ENCODE measurements at regions not wholly inside any gene's neighbourhood (a gene's known extent, or its start where the extent isn't known, plus 50 kb on each side); places are given as distances from the start of the nearest gene placed in this dataset.

- TF ChIP-seq PPARA (CRISPR knock-in tag; IDR thresholded peaks at IDR 0.05; ENCODE audit: borderline replicate concordance) (no peak), ARNTL (CRISPR knock-in tag; IDR thresholded peaks at IDR 0.05; ENCODE audit: borderline replicate concordance, low read depth) (no peak), BACH2 (CRISPR knock-in tag; IDR thresholded peaks at IDR 0.05; ENCODE audit: borderline replicate concordance) (no peak), TSHZ2 (CRISPR knock-in tag; IDR thresholded peaks at IDR 0.05) (no peak), CREB5 (CRISPR knock-in tag; IDR thresholded peaks at IDR 0.05; ENCODE audit: low read depth) (no peak), POU6F1 (CRISPR knock-in tag; IDR thresholded peaks at IDR 0.05; ENCODE audit: borderline replicate concordance, low read depth) (no peak), ZFP3 (CRISPR knock-in tag; IDR thresholded peaks at IDR 0.05) (no peak), PATZ1 (CRISPR knock-in tag; IDR thresholded peaks at IDR 0.05; ENCODE audit: borderline replicate concordance) (no peak), CSDC2 (CRISPR knock-in tag; IDR thresholded peaks at IDR 0.05) (no peak)
These were observed 1402.6 kb downstream of the FAM181B start for GRCh38 chr11:81331088-81331487.

All from SK-N-SH treated with all-trans-retinoic acid at 6 μM for 48 hours (cell line).